ENCODE measurements at regions not wholly inside any gene's neighbourhood (a gene's known extent, or its start where the extent isn't known, plus 50 kb on each side); places are given as distances from the start of the nearest gene placed in this dataset.

DNA sequence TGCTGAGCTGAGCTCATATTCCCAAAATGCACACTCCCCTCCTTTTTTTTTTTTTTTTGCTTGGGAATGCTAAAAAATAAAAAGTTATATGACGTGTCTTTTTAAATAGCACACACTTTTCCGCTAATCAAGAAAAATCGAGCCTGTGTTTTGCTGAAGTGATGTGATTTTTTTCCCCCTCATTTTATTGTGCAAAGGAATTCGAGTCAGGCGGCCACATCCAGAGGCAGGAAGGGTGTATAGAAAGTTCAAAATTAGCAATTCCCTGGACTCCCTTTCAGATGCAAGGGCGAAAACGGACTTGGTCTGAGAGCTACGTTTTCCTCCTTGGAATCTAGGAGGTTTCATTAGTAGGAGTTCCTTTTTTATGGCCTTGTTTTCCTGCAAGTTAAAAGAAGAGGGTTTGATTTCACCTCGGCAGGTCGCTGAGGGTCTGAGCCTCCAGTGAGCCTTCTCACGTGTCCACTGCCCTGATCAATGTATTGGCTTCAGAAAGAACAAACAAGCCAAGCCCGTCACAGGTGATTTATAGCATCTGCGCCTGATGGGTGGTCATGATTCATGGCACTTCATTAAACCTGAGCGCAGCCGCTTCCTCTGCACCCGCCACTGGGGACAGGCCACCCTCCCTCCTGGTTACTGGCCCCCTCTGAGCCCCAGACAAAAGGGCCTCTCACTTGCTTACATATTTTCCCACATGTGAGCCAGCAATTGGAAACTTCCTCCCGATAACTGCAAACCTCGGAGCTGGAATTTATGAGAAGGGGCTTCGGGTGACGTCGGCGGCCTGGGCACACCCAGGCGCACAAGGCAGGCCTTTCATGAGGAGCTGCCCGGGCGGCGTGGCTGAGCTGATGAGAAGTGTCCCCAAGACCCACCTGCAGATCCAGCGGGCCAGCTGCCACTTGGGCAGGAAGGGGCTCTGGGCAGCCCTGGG is 64.4 kb upstream of the LINC01488 start:
- Histone ChIP-seq H3K9me3 (ENCODE audit: control insufficient read depth in 2 of 2, low read length in 2 of 2) (no peaks in the 10 kb centered on the region), H3K36me3 (ENCODE audit: control insufficient read depth, insufficient read depth, low read length) (no peaks in the 10 kb centered on the region), H3K27ac (ENCODE audit: insufficient read depth, low read length, poor library complexity, severe bottlenecking) (no peak overlapping the region), H3K27me3 (ENCODE audit: control insufficient read depth, insufficient read depth, low read length) (no peaks in the 10 kb centered on the region), H3K4me1 (ENCODE audit: control insufficient read depth, insufficient read depth, low read length, poor library complexity, severe bottlenecking) (no peaks in the 10 kb centered on the region), H3K4me3 (ENCODE audit: low read depth, low read length) (no peak overlapping the region)
- DNase-seq (no peak), ATAC-seq (ENCODE audit: low read depth in 2 of 2) (no peak)
- H3K4me1 Mint-ChIP-seq: no peaks in the 10 kb centered on the region
- no peak overlapping the region for H3K27ac Mint-ChIP-seq
- H3K9me3 Mint-ChIP-seq: peaks cover 0 to 2% (median 0%) of the 10 kb centered on the region in 7 donors
- H3K4me3 Mint-ChIP-seq: no peak overlapping the region
- peaks cover 5% of the 10 kb centered on the region for H3K27me3 Mint-ChIP-seq
- no peaks in the 10 kb centered on the region for H3K36me3 Mint-ChIP-seq

GRCh38 chr11:69417699-69418085 is 63.8 kb upstream of the LINC01488 start:
- Histone ChIP-seq H3K4me3 (ENCODE audit: low read depth, low read length) (no peak overlapping the region), H3K27ac (ENCODE audit: insufficient read depth, low read length, poor library complexity, severe bottlenecking) (no peak overlapping the region), H3K36me3 (ENCODE audit: control insufficient read depth, insufficient read depth, low read length) (no peaks in the 10 kb centered on the region), H3K27me3 (ENCODE audit: control insufficient read depth, insufficient read depth, low read length) (no peaks in the 10 kb centered on the region), H3K4me1 (ENCODE audit: control insufficient read depth, insufficient read depth, low read length, poor library complexity, severe bottlenecking) (no peaks in the 10 kb centered on the region), H3K9me3 (ENCODE audit: control insufficient read depth in 2 of 2, low read length in 2 of 2) (no peaks in the 10 kb centered on the region)
- Mint-ChIP-seq H3K27ac (no peak overlapping the region), H3K4me1 (no peaks in the 10 kb centered on the region), H3K9me3 (peaks cover 0 to 2% (median 0%) of the 10 kb centered on the region in 7 donors), H3K36me3 (no peaks in the 10 kb centered on the region), H3K27me3 (peaks cover 4% of the 10 kb centered on the region), H3K4me3 (no peak overlapping the region)
- DNase-seq (no peak), ATAC-seq (ENCODE audit: low read depth in 2 of 2) (no peak)

DNA sequence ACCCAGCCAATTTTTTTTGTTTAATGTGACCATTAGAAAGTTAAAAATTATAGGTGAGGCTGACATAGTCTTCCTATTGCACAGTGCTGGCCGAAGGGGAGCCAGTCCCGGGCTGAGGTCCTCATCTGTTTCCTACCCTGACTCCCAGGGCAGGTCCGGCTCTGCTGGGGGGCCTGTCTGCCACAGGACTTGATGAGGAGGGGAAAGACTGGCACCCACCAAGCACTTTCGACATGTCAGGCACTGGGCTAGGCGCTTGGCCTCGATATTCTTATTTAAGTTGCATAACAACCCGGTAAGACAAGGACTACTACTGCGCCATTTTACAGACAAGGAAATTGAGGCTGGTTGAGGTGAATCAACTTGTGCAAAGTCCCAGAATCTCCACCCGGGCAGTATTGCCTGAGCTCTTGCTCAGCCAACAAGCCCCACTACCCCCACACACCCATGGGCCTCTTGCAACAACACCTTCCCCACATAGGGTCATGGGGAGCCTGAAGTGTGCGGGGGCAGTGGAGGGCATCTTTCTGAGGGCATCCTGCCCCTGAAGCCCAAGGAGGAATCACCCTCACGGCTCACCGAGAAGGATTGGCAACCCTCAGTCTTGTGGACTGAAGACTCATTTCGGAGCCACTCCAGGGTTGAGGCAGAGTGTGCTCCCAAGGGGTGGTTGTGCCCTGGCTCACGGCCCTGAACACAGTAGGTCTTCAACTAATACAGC is 62.7 kb upstream of the LINC01488 start:
- no peaks in the 10 kb centered on the region for H3K36me3 ChIP-seq (ENCODE audit: control insufficient read depth, insufficient read depth, low read length)
- Mint-ChIP-seq H3K27ac (no peak overlapping the region), H3K4me3 (no peak overlapping the region), H3K27me3 (no peaks in the 10 kb centered on the region), H3K4me1 (no peaks in the 10 kb centered on the region), H3K36me3 (no peaks in the 10 kb centered on the region), H3K9me3 (peaks cover 0 to 2% (median 0%) of the 10 kb centered on the region in 7 donors)
- H3K27me3 ChIP-seq (ENCODE audit: control insufficient read depth, insufficient read depth, low read length): no peaks in the 10 kb centered on the region
- no peaks in the 10 kb centered on the region for H3K4me1 ChIP-seq (ENCODE audit: control insufficient read depth, insufficient read depth, low read length, poor library complexity, severe bottlenecking)
- no peak overlapping the region for H3K27ac ChIP-seq (ENCODE audit: insufficient read depth, low read length, poor library complexity, severe bottlenecking)
- no peak for DNase-seq
- no peak for ATAC-seq (ENCODE audit: low read depth in 2 of 2)
- H3K9me3 ChIP-seq (ENCODE audit: control insufficient read depth in 2 of 2, low read length in 2 of 2): no peaks in the 10 kb centered on the region
- H3K4me3 ChIP-seq (ENCODE audit: low read depth, low read length): no peak overlapping the region

DNA sequence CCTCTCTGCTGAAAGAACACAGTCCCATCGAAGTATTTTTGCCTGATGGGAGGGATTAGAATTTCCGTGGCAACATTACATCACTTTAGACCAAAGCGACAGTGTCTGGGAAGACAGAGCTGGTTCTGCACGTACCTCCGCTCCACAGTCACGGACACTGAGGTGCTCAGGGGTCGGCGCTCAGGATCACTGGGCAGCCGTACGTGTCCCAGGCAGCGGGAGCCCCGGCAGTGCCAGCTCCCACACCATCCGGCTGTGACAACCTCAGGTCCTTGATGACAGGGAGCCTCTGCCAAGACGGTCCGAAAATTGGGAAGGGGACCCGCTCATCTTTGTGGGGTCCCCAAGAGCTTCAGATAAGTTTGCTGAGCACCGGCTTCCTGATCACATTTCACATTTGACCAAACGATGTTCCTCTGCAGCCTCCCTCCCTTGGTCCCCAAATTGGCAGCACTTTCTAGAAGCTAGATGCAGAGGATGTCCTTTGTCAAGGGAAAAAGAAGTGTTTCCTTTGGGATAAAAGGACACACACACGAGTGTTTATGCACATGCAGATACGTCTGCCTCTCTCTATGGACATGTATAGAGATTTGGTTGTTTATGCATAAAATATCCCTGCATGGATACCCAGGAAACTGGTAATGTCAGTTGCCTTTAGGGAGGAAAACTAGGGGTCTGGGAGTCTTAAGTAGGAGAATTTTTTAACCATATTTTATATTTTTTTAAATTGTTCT is 61.6 kb upstream of the LINC01488 start:
- Mint-ChIP-seq H3K9me3 (peaks cover 0 to 7% (median 4%) of the 10 kb centered on the region in 7 donors), H3K36me3 (no peaks in the 10 kb centered on the region), H3K4me1 (no peaks in the 10 kb centered on the region), H3K4me3 (no peak overlapping the region), H3K27ac (no peak overlapping the region), H3K27me3 (no peaks in the 10 kb centered on the region)
- Histone ChIP-seq H3K36me3 (ENCODE audit: control insufficient read depth, insufficient read depth, low read length) (no peaks in the 10 kb centered on the region), H3K4me3 (ENCODE audit: low read depth, low read length) (no peak overlapping the region), H3K27me3 (ENCODE audit: control insufficient read depth, insufficient read depth, low read length) (no peaks in the 10 kb centered on the region), H3K27ac (ENCODE audit: insufficient read depth, low read length, poor library complexity, severe bottlenecking) (no peak overlapping the region), H3K9me3 (ENCODE audit: control insufficient read depth in 2 of 2, low read length in 2 of 2) (peaks cover 4 to 6% of the 10 kb centered on the region in 2 experiments), H3K4me1 (ENCODE audit: control insufficient read depth, insufficient read depth, low read length, poor library complexity, severe bottlenecking) (no peaks in the 10 kb centered on the region)
- DNase-seq: no peak
- ATAC-seq (ENCODE audit: low read depth in 2 of 2): no peak

DNA sequence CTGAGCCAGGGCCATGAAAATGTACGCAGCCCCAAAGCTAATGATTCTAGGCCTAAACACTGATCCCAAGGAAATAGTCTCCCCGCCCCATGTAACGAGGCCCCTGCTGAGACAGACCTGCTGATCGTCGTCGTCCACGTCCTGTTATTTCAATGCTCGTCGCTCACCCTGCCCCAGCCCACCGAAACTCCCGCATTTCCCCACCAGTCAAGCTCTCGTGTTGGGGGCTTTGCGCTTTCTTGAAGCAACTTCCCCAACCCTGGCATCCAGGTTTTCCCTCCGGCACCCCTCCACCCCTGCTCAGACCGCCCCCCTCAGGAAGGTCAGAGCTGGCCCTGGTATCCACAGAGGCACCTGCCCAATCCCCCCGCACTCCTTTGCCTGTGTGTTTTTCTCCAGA is 58.8 kb upstream of the LINC01488 start:
- Mint-ChIP-seq H3K27ac (peak overlapping the region in 1 of 3 donors; percentile 74), H3K27me3 (no peaks in the 10 kb centered on the region), H3K9me3 (peaks cover 0 to 12% (median 4%) of the 10 kb centered on the region in 7 donors), H3K4me3 (no peak overlapping the region), H3K36me3 (no peaks in the 10 kb centered on the region), H3K4me1 (no peaks in the 10 kb centered on the region)
- Histone ChIP-seq H3K4me3 (ENCODE audit: low read depth, low read length) (no peak overlapping the region), H3K4me1 (ENCODE audit: control insufficient read depth, insufficient read depth, low read length, poor library complexity, severe bottlenecking) (no peaks in the 10 kb centered on the region), H3K36me3 (ENCODE audit: control insufficient read depth, insufficient read depth, low read length) (no peaks in the 10 kb centered on the region), H3K27ac (ENCODE audit: insufficient read depth, low read length, poor library complexity, severe bottlenecking) (no peak overlapping the region), H3K27me3 (ENCODE audit: control insufficient read depth, insufficient read depth, low read length) (no peaks in the 10 kb centered on the region), H3K9me3 (ENCODE audit: control insufficient read depth in 2 of 2, low read length in 2 of 2) (peaks cover 7 to 8% of the 10 kb centered on the region in 2 experiments)
- ATAC-seq (ENCODE audit: low read depth in 2 of 2) (no peak), DNase-seq (no peak)

- no peak overlapping the region for H3K27ac Mint-ChIP-seq
- no peaks in the 10 kb centered on the region for H3K4me1 Mint-ChIP-seq
- H3K36me3 ChIP-seq (ENCODE audit: control insufficient read depth, insufficient read depth, low read length): no peaks in the 10 kb centered on the region
- ATAC-seq (ENCODE audit: low read depth in 2 of 2): no peak
- no peak overlapping the region for H3K4me3 ChIP-seq (ENCODE audit: low read depth, low read length)
- H3K9me3 ChIP-seq (ENCODE audit: control insufficient read depth in 2 of 2, low read length in 2 of 2): peaks cover 7 to 8% of the 10 kb centered on the region in 2 experiments
- no peaks in the 10 kb centered on the region for H3K4me1 ChIP-seq (ENCODE audit: control insufficient read depth, insufficient read depth, low read length, poor library complexity, severe bottlenecking)
- H3K9me3 Mint-ChIP-seq: peaks cover 0 to 12% (median 4%) of the 10 kb centered on the region in 7 donors
- no peaks in the 10 kb centered on the region for H3K27me3 Mint-ChIP-seq
- H3K27me3 ChIP-seq (ENCODE audit: control insufficient read depth, insufficient read depth, low read length): no peaks in the 10 kb centered on the region
- H3K36me3 Mint-ChIP-seq: no peaks in the 10 kb centered on the region
- no peak for DNase-seq
- H3K4me3 Mint-ChIP-seq: no peak overlapping the region
- H3K27ac ChIP-seq (ENCODE audit: insufficient read depth, low read length, poor library complexity, severe bottlenecking): no peak overlapping the region
Observed at GRCh38 chr11:69423181-69423580, 58.3 kb upstream of the LINC01488 start.

DNA sequence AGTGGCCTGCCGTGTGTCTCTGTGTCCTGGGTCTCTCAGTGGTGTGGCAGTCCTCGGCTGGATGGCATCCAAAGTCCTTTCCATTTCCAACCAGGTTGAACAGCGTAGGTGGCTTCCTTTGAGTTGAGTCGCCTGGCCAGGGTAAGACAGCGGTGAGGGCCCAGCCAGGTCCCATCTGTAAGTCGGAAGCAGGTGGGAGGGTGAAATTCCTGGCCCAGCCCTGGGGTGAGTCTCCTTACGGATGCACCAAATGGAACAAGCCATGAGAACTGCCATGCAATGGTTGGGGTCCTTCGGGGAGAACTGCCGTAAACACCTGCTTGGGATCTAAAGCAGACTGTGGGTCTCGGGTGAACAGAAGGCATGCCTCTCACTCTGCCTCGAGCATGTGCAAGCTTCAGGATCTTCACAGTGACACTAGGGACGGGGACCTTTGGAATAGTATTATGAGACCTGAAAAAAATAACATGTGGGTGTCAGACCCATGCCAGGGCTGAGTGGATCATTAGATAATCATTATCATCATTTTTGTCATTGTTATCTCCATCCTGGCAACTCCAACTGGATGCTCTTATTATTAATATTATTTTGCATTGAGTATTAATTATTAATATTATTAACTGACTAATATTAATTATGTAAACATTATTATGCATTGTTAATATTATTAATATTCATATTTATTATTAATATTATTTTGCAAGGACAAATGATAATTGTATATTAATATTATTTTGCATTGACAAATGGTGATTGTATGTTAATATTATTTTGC is 57.7 kb upstream of the LINC01488 start:
- H3K4me1 Mint-ChIP-seq: no peaks in the 10 kb centered on the region
- DNase-seq (no peak), ATAC-seq (ENCODE audit: low read depth in 2 of 2) (no peak)
- no peak overlapping the region for H3K4me3 ChIP-seq (ENCODE audit: low read depth, low read length)
- H3K27me3 ChIP-seq (ENCODE audit: control insufficient read depth, insufficient read depth, low read length): no peaks in the 10 kb centered on the region
- H3K9me3 Mint-ChIP-seq: peaks cover 0 to 12% (median 4%) of the 10 kb centered on the region in 7 donors
- no peak overlapping the region for H3K4me3 Mint-ChIP-seq
- no peak overlapping the region for H3K27ac Mint-ChIP-seq
- H3K27me3 Mint-ChIP-seq: no peaks in the 10 kb centered on the region
- no peaks in the 10 kb centered on the region for H3K4me1 ChIP-seq (ENCODE audit: control insufficient read depth, insufficient read depth, low read length, poor library complexity, severe bottlenecking)
- H3K36me3 Mint-ChIP-seq: no peaks in the 10 kb centered on the region
- H3K27ac ChIP-seq (ENCODE audit: insufficient read depth, low read length, poor library complexity, severe bottlenecking): no peak overlapping the region
- H3K9me3 ChIP-seq (ENCODE audit: control insufficient read depth in 2 of 2, low read length in 2 of 2): peaks cover 7 to 8% of the 10 kb centered on the region in 2 experiments
- H3K36me3 ChIP-seq (ENCODE audit: control insufficient read depth, insufficient read depth, low read length): no peaks in the 10 kb centered on the region
